ENCODE measurements at regions not wholly inside any gene's neighbourhood (a gene's known extent, or its start where the extent isn't known, plus 50 kb on each side); places are given as distances from the start of the nearest gene placed in this dataset.

DNA sequence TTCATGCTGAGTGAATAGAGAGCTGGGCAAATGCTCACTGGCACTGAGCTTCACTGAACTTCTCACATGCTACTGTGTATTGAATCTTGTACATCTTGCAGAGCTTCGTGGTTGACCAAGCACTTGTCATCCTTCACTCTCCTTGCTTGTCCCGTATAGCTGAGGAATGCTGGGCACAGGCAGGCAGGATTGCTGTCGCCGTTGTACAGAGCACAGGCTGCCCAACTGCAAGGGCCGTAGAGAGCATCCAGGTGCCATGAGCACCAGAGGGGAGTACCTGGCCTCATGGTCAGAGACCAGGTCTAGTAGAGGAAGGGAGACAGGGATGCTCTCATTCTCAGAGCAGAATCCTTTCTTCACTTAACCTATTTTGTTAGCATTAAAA, 99.8 kb upstream of the RET start:
- H3K9me3 ChIP-seq = no peaks in the 10 kb centered on the region
- H3K27ac ChIP-seq = no peak overlapping the region
- DNase-seq (ENCODE audit: low spot score) = no peak
- H3K27me3 ChIP-seq = no peaks in the 10 kb centered on the region
- TF ChIP-seq, protein P1, sequence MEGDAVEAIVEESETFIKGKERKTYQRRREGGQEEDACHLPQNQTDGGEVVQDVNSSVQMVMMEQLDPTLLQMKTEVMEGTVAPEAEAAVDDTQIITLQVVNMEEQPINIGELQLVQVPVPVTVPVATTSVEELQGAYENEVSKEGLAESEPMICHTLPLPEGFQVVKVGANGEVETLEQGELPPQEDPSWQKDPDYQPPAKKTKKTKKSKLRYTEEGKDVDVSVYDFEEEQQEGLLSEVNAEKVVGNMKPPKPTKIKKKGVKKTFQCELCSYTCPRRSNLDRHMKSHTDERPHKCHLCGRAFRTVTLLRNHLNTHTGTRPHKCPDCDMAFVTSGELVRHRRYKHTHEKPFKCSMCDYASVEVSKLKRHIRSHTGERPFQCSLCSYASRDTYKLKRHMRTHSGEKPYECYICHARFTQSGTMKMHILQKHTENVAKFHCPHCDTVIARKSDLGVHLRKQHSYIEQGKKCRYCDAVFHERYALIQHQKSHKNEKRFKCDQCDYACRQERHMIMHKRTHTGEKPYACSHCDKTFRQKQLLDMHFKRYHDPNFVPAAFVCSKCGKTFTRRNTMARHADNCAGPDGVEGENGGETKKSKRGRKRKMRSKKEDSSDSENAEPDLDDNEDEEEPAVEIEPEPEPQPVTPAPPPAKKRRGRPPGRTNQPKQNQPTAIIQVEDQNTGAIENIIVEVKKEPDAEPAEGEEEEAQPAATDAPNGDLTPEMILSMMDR (IDR thresholded peaks at IDR 0.05) = no peak
- no peak overlapping the region for H3K4me3 ChIP-seq
- no peaks in the 10 kb centered on the region for H3K36me3 ChIP-seq
- no peaks in the 10 kb centered on the region for H3K4me1 ChIP-seq

DNA sequence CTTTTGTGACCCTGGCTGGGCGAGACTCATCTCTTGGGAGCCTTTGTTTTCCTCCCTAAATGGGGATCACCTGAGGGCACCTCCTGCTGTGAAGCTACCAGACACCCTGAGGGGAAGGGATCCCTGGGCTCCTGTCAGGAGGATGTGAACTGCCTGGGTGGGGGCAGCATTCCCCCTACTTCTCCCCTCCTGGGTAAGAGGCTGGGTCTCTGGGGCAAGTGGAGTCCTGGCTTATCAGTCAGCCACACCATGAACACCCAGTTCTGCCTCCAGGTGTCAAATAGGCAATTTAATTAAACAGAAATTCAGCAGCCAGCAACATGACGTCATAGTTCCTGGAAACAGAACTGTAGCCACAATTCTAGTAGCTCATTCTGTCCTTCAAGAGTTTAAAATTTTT, 97.7 kb upstream of the RET start:
- TF ChIP-seq, protein P1 (IDR thresholded peaks at IDR 0.05) = no peak
- H3K27me3 ChIP-seq = no peaks in the 10 kb centered on the region
- H3K4me3 ChIP-seq = no peak overlapping the region
- H3K9me3 ChIP-seq = no peaks in the 10 kb centered on the region
- no peaks in the 10 kb centered on the region for H3K4me1 ChIP-seq
- DNase-seq (ENCODE audit: low spot score) = no peak
- H3K27ac ChIP-seq = no peak overlapping the region
- H3K36me3 ChIP-seq = no peaks in the 10 kb centered on the region

DNA sequence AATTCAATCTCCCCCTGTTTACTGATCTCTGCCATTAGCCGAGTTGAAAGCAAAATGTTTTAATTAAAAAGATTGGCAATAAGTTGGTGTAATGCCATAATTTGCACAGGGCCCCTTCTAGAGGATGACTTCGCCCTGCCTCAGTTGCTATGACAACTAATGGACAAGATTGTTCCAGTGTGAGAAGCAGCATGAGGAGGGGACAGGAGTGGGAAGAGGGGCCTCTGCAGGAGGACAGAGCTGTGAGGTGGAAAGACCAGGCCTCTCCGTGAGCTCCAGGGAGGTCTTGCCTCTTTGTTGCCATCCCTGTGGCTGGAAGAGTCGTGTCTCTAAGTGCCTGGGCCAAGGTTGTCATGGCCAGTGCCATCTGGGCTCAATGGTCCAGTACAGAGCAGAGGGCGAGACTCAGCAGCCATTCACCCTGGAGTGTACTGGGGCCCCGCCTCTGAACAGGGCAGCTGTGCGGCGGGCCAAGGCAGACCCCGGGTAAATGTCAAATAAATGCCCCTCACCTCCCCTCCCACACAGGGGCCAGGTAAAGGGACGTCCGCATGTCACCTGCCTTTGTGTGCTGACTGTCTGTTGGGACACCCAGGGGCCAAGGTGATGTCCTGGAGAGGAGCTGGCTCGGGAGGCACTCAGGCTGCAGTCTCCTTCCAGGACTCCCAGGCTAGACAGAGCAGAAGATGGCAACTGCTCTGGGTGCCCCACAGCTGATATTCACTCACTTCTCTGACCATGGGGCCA, 97.0 kb upstream of the RET start:
- no peaks in the 10 kb centered on the region for H3K9me3 ChIP-seq
- DNase-seq (ENCODE audit: low spot score) = no peak
- no peaks in the 10 kb centered on the region for H3K27me3 ChIP-seq
- no peak overlapping the region for H3K4me3 ChIP-seq
- H3K27ac ChIP-seq = no peak overlapping the region
- TF ChIP-seq, protein P1 (IDR thresholded peaks at IDR 0.05) = no peak
- no peaks in the 10 kb centered on the region for H3K4me1 ChIP-seq
- H3K36me3 ChIP-seq = no peaks in the 10 kb centered on the region

DNA sequence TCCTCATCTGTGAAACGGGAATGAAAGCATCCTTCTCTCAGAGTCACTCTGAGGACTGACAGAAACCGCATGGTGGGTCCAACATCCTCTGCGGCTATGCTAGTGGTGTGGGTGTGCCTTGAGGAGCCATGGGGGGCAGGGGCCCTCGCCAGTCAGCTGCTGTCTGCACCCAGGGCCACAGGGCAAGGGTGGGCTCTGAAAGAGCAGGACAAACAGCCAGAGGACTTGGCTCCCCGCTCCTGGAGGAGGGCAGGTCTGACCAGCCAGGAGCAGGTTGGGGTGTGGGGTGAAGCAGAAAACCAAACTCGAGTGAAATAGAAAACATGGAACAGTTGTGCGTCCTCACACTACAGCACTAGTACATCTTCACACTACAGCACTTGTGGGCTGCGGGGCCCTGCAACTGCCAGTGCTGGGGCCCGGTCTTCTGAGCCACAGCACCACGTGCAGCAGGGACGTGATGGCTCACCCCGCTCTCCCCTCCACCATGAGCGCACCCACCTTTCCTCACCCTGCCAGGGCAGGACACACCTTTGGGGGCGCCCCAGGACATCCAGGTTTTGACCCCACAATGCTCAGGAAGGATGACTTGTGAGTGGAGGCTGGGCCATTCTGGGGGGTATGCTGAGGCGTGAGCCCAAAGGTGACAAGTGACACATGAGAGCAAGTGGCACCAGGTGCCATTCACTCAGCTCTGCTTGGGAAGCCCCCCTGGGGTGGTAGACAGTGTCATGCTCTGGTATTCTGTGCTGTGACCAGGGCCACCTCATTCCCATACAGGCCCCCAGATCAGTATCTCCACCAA, 96.1 kb upstream of the RET start:
- Histone ChIP-seq H3K9me3 (no peaks in the 10 kb centered on the region), H3K4me1 (no peaks in the 10 kb centered on the region), H3K36me3 (no peaks in the 10 kb centered on the region), H3K27me3 (no peaks in the 10 kb centered on the region), H3K27ac (no peak overlapping the region), H3K4me3 (no peak overlapping the region)
- TF ChIP-seq, protein P1 (IDR thresholded peaks at IDR 0.05) = no peak
- peak; percentile 43 for DNase-seq (ENCODE audit: low spot score)

DNA sequence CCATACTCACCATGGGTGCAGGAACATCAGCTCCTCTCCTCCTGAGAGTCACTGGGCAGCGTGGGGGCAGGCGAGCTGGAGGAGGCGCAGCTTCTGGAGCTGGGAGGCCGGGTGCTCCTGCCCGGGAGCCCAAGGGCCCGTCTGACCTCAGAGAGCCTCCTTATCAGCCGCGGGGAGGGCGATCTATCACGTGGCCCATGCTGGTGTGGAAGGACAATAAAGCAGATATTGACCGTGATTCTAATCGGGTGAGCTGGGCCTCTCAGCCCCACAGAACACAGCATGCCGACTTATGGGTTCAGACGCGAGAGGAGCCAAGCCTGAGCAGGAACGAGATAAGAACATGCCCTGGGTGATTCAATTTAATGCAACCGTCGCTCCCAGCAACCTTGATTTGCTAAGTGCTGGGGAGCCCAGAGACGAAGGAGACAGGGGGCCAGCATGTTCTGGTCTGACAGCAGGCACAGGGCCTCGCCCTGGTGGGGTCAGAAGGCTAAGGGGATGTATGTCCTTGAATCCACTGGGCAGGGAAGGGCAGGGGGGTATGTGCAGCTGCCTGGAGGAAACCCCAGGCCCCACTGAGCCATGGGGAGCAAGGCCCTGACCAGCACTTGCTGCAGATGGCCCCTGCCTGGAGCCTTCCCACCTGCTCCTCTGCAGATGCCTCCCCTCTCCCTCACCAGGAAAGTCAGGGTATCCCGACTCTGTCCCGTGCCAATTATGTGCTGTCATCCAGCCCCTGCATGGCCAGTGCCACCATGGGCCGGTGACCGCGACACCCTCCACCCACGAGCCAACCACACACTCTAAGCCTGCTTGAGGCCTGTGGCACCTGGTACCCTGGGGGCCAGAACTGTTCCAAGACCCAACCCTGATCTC, 95.3 kb upstream of the RET start:
- Histone ChIP-seq H3K27ac (no peak overlapping the region), H3K27me3 (no peaks in the 10 kb centered on the region), H3K36me3 (no peaks in the 10 kb centered on the region), H3K4me3 (no peak overlapping the region), H3K4me1 (no peaks in the 10 kb centered on the region), H3K9me3 (no peaks in the 10 kb centered on the region)
- DNase-seq (ENCODE audit: low spot score) = peak; percentile 42
- TF ChIP-seq, protein P1 (IDR thresholded peaks at IDR 0.05) = no peak

Measured in right atrium auricular region (tissue), 2 donors.